Activated CD4-positive, alpha-beta T cell treated with anti-CD3 and anti-CD28 coated beads, Interleukin-2, amount 10 ng/mL, durations not matched to agents 24 days and 14 days (primary cell): ENCODE measurements at regions not wholly inside any gene's neighbourhood (a gene's known extent, or its start where the extent isn't known, plus 50 kb on each side); places are given as distances from the start of the nearest gene placed in this dataset.
"Not testable (repeated sequence)": the region's sequence is repeated elsewhere in the genome, so short reads cannot be mapped to it uniquely, and the experiment has no call there.

Experiments
- DNase-seq: peaks from one replicate; pipeline ENCODE4 v3.0.0; 2022
- H3K27ac Mint-ChIP-seq: one replicate; pipeline ENCODE4 v1.8.0; 2022; ENCODE audit warnings: mild to moderate bottlenecking, mixed read lengths
- H3K27me3 Mint-ChIP-seq: one replicate; pipeline ENCODE4 v1.8.0; 2022; ENCODE audit warnings: mixed read lengths
- H3K36me3 Mint-ChIP-seq: one replicate; pipeline ENCODE4 v1.8.0; 2022; ENCODE audit warnings: low read depth, mild to moderate bottlenecking, mixed read lengths
- H3K4me1 Mint-ChIP-seq: one replicate; pipeline ENCODE4 v1.8.0; 2021; ENCODE audit warnings: mixed read lengths
- H3K4me3 Mint-ChIP-seq: one replicate; pipeline ENCODE4 v1.8.0; 2022; ENCODE audit warnings: mild to moderate bottlenecking, moderate library complexity, mixed read lengths
- H3K9me3 Mint-ChIP-seq: one replicate; pipeline ENCODE4 v1.8.0; 2021; ENCODE audit warnings: mixed read lengths
- intact Hi-C: fragments of 100-400 bp; cut with micrococcal nuclease; formaldehyde crosslinking; loops from one replicate; pipeline ENCODE4 v1.15.1; 2023

- DNase-seq, result no peak
- Mint-ChIP-seq H3K27ac (no peak overlapping the region), H3K4me3 (no peak overlapping the region), H3K9me3 (peaks cover 20% of the 10 kb centered on the region), H3K27me3 (no peaks in the 10 kb centered on the region), H3K4me1 (peaks cover 2% of the 10 kb centered on the region), H3K36me3 (no peaks in the 10 kb centered on the region)
- intact Hi-C loops, result no loop called here
Measured at GRCh38 chr6:14896475-14896874, 349.4 kb upstream of the JARID2 start.

GRCh38 chr6:14897831-14898230 is 348.0 kb upstream of the JARID2 start:
- intact Hi-C loops, result no loop called here
- Mint-ChIP-seq H3K9me3 (peaks cover 18% of the 10 kb centered on the region), H3K4me3 (no peak overlapping the region), H3K36me3 (no peaks in the 10 kb centered on the region), H3K27ac (no peak overlapping the region), H3K27me3 (no peaks in the 10 kb centered on the region), H3K4me1 (peaks cover 2% of the 10 kb centered on the region)
- no peak for DNase-seq

- H3K27me3 Mint-ChIP-seq, H3K4me1 Mint-ChIP-seq, H3K36me3 Mint-ChIP-seq, H3K4me3 Mint-ChIP-seq, H3K27ac Mint-ChIP-seq, DNase-seq, intact Hi-C loops: not testable (repeated sequence)
- H3K9me3 Mint-ChIP-seq, result peaks cover 15% of the 10 kb centered on the region
Measured at GRCh38 chr6:14899441-14899840, 346.4 kb upstream of the JARID2 start.

GRCh38 chr6:14900919-14901318 is 344.9 kb upstream of the JARID2 start:
- no peaks in the 10 kb centered on the region for H3K27me3 Mint-ChIP-seq
- DNase-seq, result no peak
- H3K9me3 Mint-ChIP-seq, result peaks cover 15% of the 10 kb centered on the region
- intact Hi-C loops, result no loop called here
- no peaks in the 10 kb centered on the region for H3K36me3 Mint-ChIP-seq
- no peak overlapping the region for H3K27ac Mint-ChIP-seq
- no peak overlapping the region for H3K4me3 Mint-ChIP-seq
- peaks cover 7% of the 10 kb centered on the region for H3K4me1 Mint-ChIP-seq

- H3K27ac Mint-ChIP-seq, result peak overlapping the region; percentile 11
- no peak for DNase-seq
- peaks cover 6% of the 10 kb centered on the region for H3K4me1 Mint-ChIP-seq
- H3K9me3 Mint-ChIP-seq, result peaks cover 15% of the 10 kb centered on the region
- intact Hi-C loops, result no loop called here
- H3K4me3 Mint-ChIP-seq, result no peak overlapping the region
- H3K27me3 Mint-ChIP-seq, result no peaks in the 10 kb centered on the region
- H3K36me3 Mint-ChIP-seq, result no peaks in the 10 kb centered on the region
Measured at GRCh38 chr6:14903176-14904038, 342.5 kb upstream of the JARID2 start.

GRCh38 chr6:14905201-14905600 is 340.7 kb upstream of the JARID2 start:
- H3K27ac Mint-ChIP-seq, result no peak overlapping the region
- H3K36me3 Mint-ChIP-seq, result no peaks in the 10 kb centered on the region
- peaks cover 6% of the 10 kb centered on the region for H3K4me1 Mint-ChIP-seq
- H3K4me3 Mint-ChIP-seq, result no peak overlapping the region
- no peaks in the 10 kb centered on the region for H3K27me3 Mint-ChIP-seq
- no peak for DNase-seq
- intact Hi-C loops, result no loop called here
- peaks cover 5% of the 10 kb centered on the region for H3K9me3 Mint-ChIP-seq

GRCh38 chr6:14906621-14907020 is 339.2 kb upstream of the JARID2 start:
- intact Hi-C loops, result no loop called here
- Mint-ChIP-seq H3K4me1 (peaks cover 20% of the 10 kb centered on the region), H3K36me3 (no peaks in the 10 kb centered on the region), H3K27me3 (no peaks in the 10 kb centered on the region), H3K27ac (no peak overlapping the region), H3K4me3 (no peak overlapping the region), H3K9me3 (peaks cover 9% of the 10 kb centered on the region)
- no peak for DNase-seq

GRCh38 chr6:14910692-14911547 is 334.9 kb upstream of the JARID2 start:
- DNase-seq, result peak; percentile 76
- Mint-ChIP-seq H3K4me3 (peak overlapping the region; percentile 59), H3K36me3 (no peaks in the 10 kb centered on the region), H3K4me1 (peaks cover 20% of the 10 kb centered on the region), H3K27ac (peak overlapping the region; percentile 56), H3K9me3 (peaks cover 4% of the 10 kb centered on the region), H3K27me3 (no peaks in the 10 kb centered on the region)
- intact Hi-C loops, result no loop called here

GRCh38 chr6:14912226-14912625 is 333.6 kb upstream of the JARID2 start:
- Mint-ChIP-seq H3K36me3 (no peaks in the 10 kb centered on the region), H3K4me3 (no peak overlapping the region), H3K9me3 (peaks cover 4% of the 10 kb centered on the region), H3K4me1 (peaks cover 20% of the 10 kb centered on the region), H3K27ac (no peak overlapping the region), H3K27me3 (no peaks in the 10 kb centered on the region)
- intact Hi-C loops, result no loop called here
- DNase-seq, result no peak

- peaks cover 20% of the 10 kb centered on the region for H3K4me1 Mint-ChIP-seq
- intact Hi-C loops, result no loop called here
- H3K36me3 Mint-ChIP-seq, result no peaks in the 10 kb centered on the region
- DNase-seq, result no peak
- no peak overlapping the region for H3K4me3 Mint-ChIP-seq
- peaks cover 4% of the 10 kb centered on the region for H3K9me3 Mint-ChIP-seq
- H3K27ac Mint-ChIP-seq, result no peak overlapping the region
- no peaks in the 10 kb centered on the region for H3K27me3 Mint-ChIP-seq
Measured at GRCh38 chr6:14912706-14913105, 333.2 kb upstream of the JARID2 start.

- Mint-ChIP-seq H3K9me3 (peaks cover 4% of the 10 kb centered on the region), H3K4me3 (no peak overlapping the region), H3K27me3 (peaks cover 2% of the 10 kb centered on the region), H3K27ac (no peak overlapping the region), H3K4me1 (peaks cover 18% of the 10 kb centered on the region), H3K36me3 (no peaks in the 10 kb centered on the region)
- intact Hi-C loops, result no loop called here
- DNase-seq, result no peak
Measured at GRCh38 chr6:14913931-14914330, 331.9 kb upstream of the JARID2 start.

GRCh38 chr6:14915888-14916832 is 329.7 kb upstream of the JARID2 start:
- H3K4me3 Mint-ChIP-seq, result no peak overlapping the region
- H3K9me3 Mint-ChIP-seq, result no peaks in the 10 kb centered on the region
- no peak overlapping the region for H3K27ac Mint-ChIP-seq
- no peak for DNase-seq
- peaks cover 9% of the 10 kb centered on the region for H3K4me1 Mint-ChIP-seq
- H3K36me3 Mint-ChIP-seq, result no peaks in the 10 kb centered on the region
- intact Hi-C loops, result no loop called here
- H3K27me3 Mint-ChIP-seq, result peaks cover 2% of the 10 kb centered on the region

- no peaks in the 10 kb centered on the region for H3K36me3 Mint-ChIP-seq
- H3K4me3 Mint-ChIP-seq, result no peak overlapping the region
- no peak for DNase-seq
- no peaks in the 10 kb centered on the region for H3K4me1 Mint-ChIP-seq
- intact Hi-C loops, result no loop called here
- H3K9me3 Mint-ChIP-seq, result no peaks in the 10 kb centered on the region
- H3K27me3 Mint-ChIP-seq, result peaks cover 2% of the 10 kb centered on the region
- H3K27ac Mint-ChIP-seq, result no peak overlapping the region
Measured at GRCh38 chr6:14917109-14917910, 328.6 kb upstream of the JARID2 start.
